ENCODE measurements at regions not wholly inside any gene's neighbourhood (a gene's known extent, or its start where the extent isn't known, plus 50 kb on each side); places are given as distances from the start of the nearest gene placed in this dataset.

- no peak for TF ChIP-seq EZH2 (IDR thresholded peaks at IDR 0.05)
- no peak for TF ChIP-seq FOXP2 (optimal IDR thresholded peaks at IDR 0.05; ENCODE audit: control extremely low read depth, extremely low read length, insufficient read depth)
- no peak for TF ChIP-seq POLR2AphosphoS5 (IDR thresholded peaks at IDR 0.05; ENCODE audit: borderline replicate concordance, low read depth, low read length)
- Histone ChIP-seq H3K4me3 (no peak overlapping the region), H3K9me3 (ENCODE audit: low read depth, low read length) (no peaks in the 10 kb centered on the region), H3K9ac (ENCODE audit: insufficient read length) (no peak overlapping the region), H3K27ac (no peak overlapping the region), H3K36me3 (ENCODE audit: insufficient read depth, low read length) (no peaks in the 10 kb centered on the region)
- DNase-seq (ENCODE audit: low read depth, low spot score) = no peak
These were observed 82.3 kb upstream of the NPHP3 start for GRCh38 chr3:132804498-132804897.

- Histone ChIP-seq H3K36me3 (ENCODE audit: insufficient read depth, low read length) (no peaks in the 10 kb centered on the region), H3K27ac (no peak overlapping the region), H3K9ac (ENCODE audit: insufficient read length) (no peak overlapping the region), H3K9me3 (ENCODE audit: low read depth, low read length) (no peaks in the 10 kb centered on the region), H3K4me3 (no peak overlapping the region)
- DNase-seq (ENCODE audit: low read depth, low spot score) = no peak
- TF ChIP-seq POLR2AphosphoS5 (IDR thresholded peaks at IDR 0.05; ENCODE audit: borderline replicate concordance, low read depth, low read length) (no peak), FOXP2 (optimal IDR thresholded peaks at IDR 0.05; ENCODE audit: control extremely low read depth, extremely low read length, insufficient read depth) (no peak), EZH2 (IDR thresholded peaks at IDR 0.05) (no peak)
These were observed 81.7 kb upstream of the NPHP3 start for GRCh38 chr3:132803889-132804288.

GRCh38 chr3:132800958-132801357 is 78.7 kb upstream of the NPHP3 start:
- H3K9me3 ChIP-seq (ENCODE audit: low read depth, low read length) = no peaks in the 10 kb centered on the region
- H3K36me3 ChIP-seq (ENCODE audit: insufficient read depth, low read length) = no peaks in the 10 kb centered on the region
- no peak for DNase-seq (ENCODE audit: low read depth, low spot score)
- no peak overlapping the region for H3K27ac ChIP-seq
- no peak overlapping the region for H3K9ac ChIP-seq (ENCODE audit: insufficient read length)
- no peak overlapping the region for H3K4me3 ChIP-seq
- no peak for TF ChIP-seq FOXP2 (optimal IDR thresholded peaks at IDR 0.05; ENCODE audit: control extremely low read depth, extremely low read length, insufficient read depth)
- TF ChIP-seq EZH2 (IDR thresholded peaks at IDR 0.05) = no peak
- no peak for TF ChIP-seq POLR2AphosphoS5 (IDR thresholded peaks at IDR 0.05; ENCODE audit: borderline replicate concordance, low read depth, low read length)

- TF ChIP-seq EZH2 (IDR thresholded peaks at IDR 0.05) = no peak
- TF ChIP-seq FOXP2 (optimal IDR thresholded peaks at IDR 0.05; ENCODE audit: control extremely low read depth, extremely low read length, insufficient read depth) = no peak
- no peak for TF ChIP-seq POLR2AphosphoS5 (IDR thresholded peaks at IDR 0.05; ENCODE audit: borderline replicate concordance, low read depth, low read length)
- Histone ChIP-seq H3K9ac (ENCODE audit: insufficient read length) (no peak overlapping the region), H3K36me3 (ENCODE audit: insufficient read depth, low read length) (no peaks in the 10 kb centered on the region), H3K27ac (no peak overlapping the region), H3K4me3 (no peak overlapping the region), H3K9me3 (ENCODE audit: low read depth, low read length) (no peaks in the 10 kb centered on the region; the same call in 1 of the 2 replicates)
- no peak for DNase-seq (ENCODE audit: low read depth, low spot score)
These were observed 68.6 kb upstream of the NPHP3 start for GRCh38 chr3:132790806-132791205.

- H3K9ac ChIP-seq (ENCODE audit: insufficient read length) = no peak overlapping the region
- TF ChIP-seq EZH2 (IDR thresholded peaks at IDR 0.05) (no peak), POLR2AphosphoS5 (IDR thresholded peaks at IDR 0.05; ENCODE audit: borderline replicate concordance, low read depth, low read length) (no peak), FOXP2 (optimal IDR thresholded peaks at IDR 0.05; ENCODE audit: control extremely low read depth, extremely low read length, insufficient read depth) (no peak)
- H3K4me3 ChIP-seq = no peak overlapping the region
- no peaks in the 10 kb centered on the region for H3K36me3 ChIP-seq (ENCODE audit: insufficient read depth, low read length)
- H3K9me3 ChIP-seq (ENCODE audit: low read depth, low read length) = no peaks in the 10 kb centered on the region; the same call in 1 of the 2 replicates
- H3K27ac ChIP-seq = no peak overlapping the region
- no peak for DNase-seq (ENCODE audit: low read depth, low spot score)
These were observed 67.8 kb upstream of the NPHP3 start for GRCh38 chr3:132789959-132790358.

GRCh38 chr3:132788301-132788671 is 66.1 kb upstream of the NPHP3 start:
- TF ChIP-seq FOXP2 (optimal IDR thresholded peaks at IDR 0.05; ENCODE audit: control extremely low read depth, extremely low read length, insufficient read depth) (no peak), EZH2 (IDR thresholded peaks at IDR 0.05) (no peak), POLR2AphosphoS5 (IDR thresholded peaks at IDR 0.05; ENCODE audit: borderline replicate concordance, low read depth, low read length) (no peak)
- Histone ChIP-seq H3K27ac (peak overlapping the region; percentile 96), H3K9ac (ENCODE audit: insufficient read length) (peak overlapping the region; percentile 25), H3K36me3 (ENCODE audit: insufficient read depth, low read length) (no peaks in the 10 kb centered on the region), H3K4me3 (peak overlapping the region; percentile 28), H3K9me3 (ENCODE audit: low read depth, low read length) (no peaks in the 10 kb centered on the region; the same call in 1 of the 2 replicates)
- peak; percentile 50 for DNase-seq (ENCODE audit: low read depth, low spot score)

GRCh38 chr3:132787616-132788300 is 65.5 kb upstream of the NPHP3 start:
- DNase-seq (ENCODE audit: low read depth, low spot score) = no peak
- Histone ChIP-seq H3K36me3 (ENCODE audit: insufficient read depth, low read length) (no peaks in the 10 kb centered on the region), H3K9me3 (ENCODE audit: low read depth, low read length) (no peaks in the 10 kb centered on the region; the same call in 1 of the 2 replicates), H3K4me3 (peak overlapping the region; percentile 28), H3K27ac (peak overlapping the region; percentile 96), H3K9ac (ENCODE audit: insufficient read length) (peak overlapping the region; percentile 25)
- TF ChIP-seq FOXP2 (optimal IDR thresholded peaks at IDR 0.05; ENCODE audit: control extremely low read depth, extremely low read length, insufficient read depth) (no peak), EZH2 (IDR thresholded peaks at IDR 0.05) (no peak), POLR2AphosphoS5 (IDR thresholded peaks at IDR 0.05; ENCODE audit: borderline replicate concordance, low read depth, low read length) (no peak)

- no peaks in the 10 kb centered on the region; the same call in 1 of the 2 replicates for H3K9me3 ChIP-seq (ENCODE audit: low read depth, low read length)
- no peak overlapping the region for H3K27ac ChIP-seq
- DNase-seq (ENCODE audit: low read depth, low spot score) = no peak
- H3K4me3 ChIP-seq = no peak overlapping the region
- H3K36me3 ChIP-seq (ENCODE audit: insufficient read depth, low read length) = no peaks in the 10 kb centered on the region
- TF ChIP-seq POLR2AphosphoS5 (IDR thresholded peaks at IDR 0.05; ENCODE audit: borderline replicate concordance, low read depth, low read length) = no peak
- TF ChIP-seq FOXP2 (optimal IDR thresholded peaks at IDR 0.05; ENCODE audit: control extremely low read depth, extremely low read length, insufficient read depth) = no peak
- TF ChIP-seq EZH2 (IDR thresholded peaks at IDR 0.05) = no peak
- no peak overlapping the region for H3K9ac ChIP-seq (ENCODE audit: insufficient read length)
These were observed 64.7 kb upstream of the NPHP3 start for GRCh38 chr3:132786890-132787289.

All from SK-N-MC (cell line).